RWPE2 (cell line): ENCODE measurements at regions not wholly inside any gene's neighbourhood (a gene's known extent, or its start where the extent isn't known, plus 50 kb on each side); places are given as distances from the start of the nearest gene placed in this dataset.

Experiments used
- ATAC-seq: fragments of 200-7000 bp; cut with Tn5 transposase; 3 replicates; pipeline ENCODE4 v1.9.1; 2021; ENCODE audit warnings: low read depth
- DNase-seq: peaks from one replicate; pipeline ENCODE4 v3.0.0-alpha.2; 2020; ENCODE audit warnings: low spot score
- H3K27ac ChIP-seq: fragments of 450-650 bp; 2 replicates; pipeline ENCODE4 v1.5.1; 2017; ENCODE audit warnings: mild to moderate bottlenecking; ENCODE audit not compliant: poor library complexity, severe bottlenecking
- H3K27me3 ChIP-seq: fragments of 250-450 bp; sonication (Bioruptor Pico); 2 replicates; pipeline ENCODE4 v1.5.1; 2021; ENCODE audit warnings: mild to moderate bottlenecking, moderate library complexity; ENCODE audit not compliant: insufficient read depth, poor library complexity, severe bottlenecking
- H3K36me3 ChIP-seq: fragments of 250-450 bp; sonication (Bioruptor Pico); 2 replicates; pipeline ENCODE4 v1.5.1; 2020; ENCODE audit warnings: low read depth, mild to moderate bottlenecking, moderate library complexity
- H3K4me1 ChIP-seq: fragments of 250-450 bp; sonication (Bioruptor Pico); 2 replicates; pipeline ENCODE4 v1.5.1; 2021; ENCODE audit warnings: mild to moderate bottlenecking, moderate library complexity; ENCODE audit not compliant: insufficient read depth, poor library complexity, severe bottlenecking
- H3K4me3 ChIP-seq: fragments of 250-450 bp; sonication (Bioruptor Pico); 2 replicates; pipeline ENCODE4 v1.5.1; 2021; ENCODE audit warnings: mild to moderate bottlenecking, moderate library complexity; ENCODE audit not compliant: severe bottlenecking
- H3K9me3 ChIP-seq: fragments of 250-450 bp; sonication (Bioruptor Pico); 2 replicates; pipeline ENCODE4 v1.5.1; 2021; ENCODE audit warnings: mild to moderate bottlenecking, moderate library complexity; ENCODE audit not compliant: severe bottlenecking
- CTCF ChIP-seq: fragments of 450-650 bp; IDR thresholded peaks from one replicate; pipeline ENCODE4 v1.5.1; 2017; ENCODE audit warnings: mild to moderate bottlenecking, moderate library complexity; ENCODE audit not compliant: poor library complexity, severe bottlenecking

- Histone ChIP-seq H3K36me3 (no peaks in the 10 kb centered on the region), H3K27ac (no peak overlapping the region), H3K27me3 (peaks cover 30% of the 10 kb centered on the region), H3K9me3 (no peaks in the 10 kb centered on the region), H3K4me3 (no peak overlapping the region), H3K4me1 (no peaks in the 10 kb centered on the region)
- no peak for DNase-seq
- ATAC-seq: no peak
- no peak for TF ChIP-seq CTCF
These were observed 840.1 kb downstream of the JRKL start for GRCh38 chr11:97229936-97230335.

GRCh38 chr11:97231231-97231630 lies 841.4 kb downstream of the JRKL start:
- no peak overlapping the region for H3K27ac ChIP-seq
- no peaks in the 10 kb centered on the region for H3K36me3 ChIP-seq
- no peak overlapping the region for H3K4me3 ChIP-seq
- TF ChIP-seq CTCF: no peak
- H3K27me3 ChIP-seq: peaks cover 26% of the 10 kb centered on the region
- no peak for DNase-seq
- no peaks in the 10 kb centered on the region for H3K4me1 ChIP-seq
- H3K9me3 ChIP-seq: no peaks in the 10 kb centered on the region
- no peak for ATAC-seq

GRCh38 chr11:97234016-97234415 lies 844.2 kb downstream of the JRKL start:
- H3K27me3 ChIP-seq: peaks cover 5% of the 10 kb centered on the region
- TF ChIP-seq CTCF: no peak
- DNase-seq: no peak
- no peak overlapping the region for H3K4me3 ChIP-seq
- no peaks in the 10 kb centered on the region for H3K36me3 ChIP-seq
- H3K9me3 ChIP-seq: no peaks in the 10 kb centered on the region
- no peak overlapping the region for H3K27ac ChIP-seq
- ATAC-seq: no peak
- H3K4me1 ChIP-seq: no peaks in the 10 kb centered on the region

GRCh38 chr11:97237151-97237550 lies 847.3 kb downstream of the JRKL start:
- Histone ChIP-seq H3K27ac (no peak overlapping the region), H3K9me3 (no peaks in the 10 kb centered on the region), H3K4me3 (no peak overlapping the region), H3K36me3 (no peaks in the 10 kb centered on the region), H3K4me1 (no peaks in the 10 kb centered on the region), H3K27me3 (no peaks in the 10 kb centered on the region)
- DNase-seq (no peak), ATAC-seq (no peak)
- TF ChIP-seq CTCF: no peak

GRCh38 chr11:97247601-97248000 lies 857.8 kb downstream of the JRKL start:
- Histone ChIP-seq H3K27ac (no peak overlapping the region), H3K27me3 (no peaks in the 10 kb centered on the region), H3K4me1 (no peaks in the 10 kb centered on the region), H3K9me3 (no peaks in the 10 kb centered on the region), H3K36me3 (no peaks in the 10 kb centered on the region), H3K4me3 (no peak overlapping the region)
- ATAC-seq (no peak), DNase-seq (no peak)
- no peak for TF ChIP-seq CTCF
